Mucosa of gallbladder (tissue), 1 donor: ENCODE measurements at regions not wholly inside any gene's neighbourhood (a gene's known extent, or its start where the extent isn't known, plus 50 kb on each side); places are given as distances from the start of the nearest gene placed in this dataset.
"Not testable (repeated sequence)": the region's sequence is repeated elsewhere in the genome, so short reads cannot be mapped to it uniquely, and the experiment has no call there.

Experiments
- DNase-seq: peaks from one replicate; pipeline ENCODE4 v3.0.0-alpha.2; 2020; ENCODE audit warnings: low spot score
- donor health status: DM: no; HTN: no; CAD: no.

GRCh38 chr12:68479261-68479895 lies 131.3 kb upstream of the RAP1B start:
- peak; percentile 21 for DNase-seq

- no peak for DNase-seq
These were observed 130.8 kb upstream of the RAP1B start for GRCh38 chr12:68479896-68480291.

GRCh38 chr12:68480526-68480925 lies 130.2 kb upstream of the RAP1B start:
- DNase-seq, result no peak

GRCh38 chr12:68481181-68481941 lies 129.3 kb upstream of the RAP1B start:
- DNase-seq, result no peak

- DNase-seq, result no peak
These were observed 128.7 kb upstream of the RAP1B start for GRCh38 chr12:68482014-68482413.

- DNase-seq, result no peak
These were observed 128.0 kb upstream of the RAP1B start for GRCh38 chr12:68482660-68483059.

- no peak for DNase-seq
These were observed 126.9 kb upstream of the RAP1B start for GRCh38 chr12:68483592-68484383.

- not testable (repeated sequence) for DNase-seq
These were observed 126.1 kb upstream of the RAP1B start for GRCh38 chr12:68484578-68484977.

- not testable (repeated sequence) for DNase-seq
These were observed 124.2 kb upstream of the RAP1B start for GRCh38 chr12:68486449-68486848.

GRCh38 chr12:68487721-68488309 lies 122.9 kb upstream of the RAP1B start:
- DNase-seq, result no peak

- DNase-seq, result no peak
These were observed 121.4 kb upstream of the RAP1B start for GRCh38 chr12:68489273-68489672.

- DNase-seq, result no peak
These were observed 120.2 kb upstream of the RAP1B start for GRCh38 chr12:68490476-68490875.

GRCh38 chr12:68491204-68491960 lies 119.3 kb upstream of the RAP1B start:
- DNase-seq, result no peak

- DNase-seq, result no peak
These were observed 115.2 kb upstream of the RAP1B start for GRCh38 chr12:68495336-68496070.

GRCh38 chr12:68497107-68497506 lies 113.6 kb upstream of the RAP1B start:
- no peak for DNase-seq

GRCh38 chr12:68497702-68498101 lies 113.0 kb upstream of the RAP1B start:
- no peak for DNase-seq

GRCh38 chr12:68498736-68499135 lies 112.0 kb upstream of the RAP1B start:
- DNase-seq, result no peak

- no peak for DNase-seq
These were observed 111.1 kb upstream of the RAP1B start for GRCh38 chr12:68499616-68500015.

- no peak for DNase-seq
These were observed 109.5 kb upstream of the RAP1B start for GRCh38 chr12:68501226-68501625.

- no peak for DNase-seq
These were observed 104.7 kb upstream of the RAP1B start for GRCh38 chr12:68505970-68506369.

GRCh38 chr12:68506619-68507018 lies 104.1 kb upstream of the RAP1B start:
- DNase-seq, result no peak
